MG63 (cell line): ENCODE measurements at regions not wholly inside any gene's neighbourhood (a gene's known extent, or its start where the extent isn't known, plus 50 kb on each side); places are given as distances from the start of the nearest gene placed in this dataset.

Experiments used
- DNase-seq: peaks from one replicate; pipeline ENCODE4 v3.0.0-alpha.2; 2020
- H3K27me3 ChIP-seq: fragments of 250-450 bp; sonication (Bioruptor Pico); 2 replicates; pipeline ENCODE4 v1.5.1; 2020; ENCODE audit warnings: mild to moderate bottlenecking, moderate library complexity
- H3K36me3 ChIP-seq: fragments of 250-450 bp; sonication (Bioruptor Pico); 2 replicates; pipeline ENCODE4 v1.5.1; 2020; ENCODE audit warnings: mild to moderate bottlenecking, moderate library complexity
- H3K4me3 ChIP-seq: fragments of 250-450 bp; sonication (Bioruptor Pico); 2 replicates; pipeline ENCODE4 v1.5.1; 2020; ENCODE audit warnings: mild to moderate bottlenecking, moderate library complexity
- H3K9me3 ChIP-seq: fragments of 250-450 bp; sonication (Bioruptor Pico); 2 replicates; pipeline ENCODE4 v1.5.1; 2020; ENCODE audit warnings: mild to moderate bottlenecking, moderate library complexity

- H3K4me3 ChIP-seq: no peak overlapping the region
- H3K27me3 ChIP-seq: no peaks in the 10 kb centered on the region
- DNase-seq: no peak
- no peaks in the 10 kb centered on the region for H3K36me3 ChIP-seq
- no peaks in the 10 kb centered on the region for H3K9me3 ChIP-seq
Measured at GRCh38 chr2:118791483-118791882, 56.0 kb downstream of the EN1 start.

GRCh38 chr2:118786746-118787145, 60.7 kb downstream of the EN1 start:
- Histone ChIP-seq H3K36me3 (no peaks in the 10 kb centered on the region), H3K4me3 (no peak overlapping the region), H3K9me3 (no peaks in the 10 kb centered on the region), H3K27me3 (no peaks in the 10 kb centered on the region)
- DNase-seq: no peak

GRCh38 chr2:118784860-118785259, 62.6 kb downstream of the EN1 start:
- Histone ChIP-seq H3K27me3 (no peaks in the 10 kb centered on the region), H3K36me3 (no peaks in the 10 kb centered on the region), H3K9me3 (no peaks in the 10 kb centered on the region), H3K4me3 (no peak overlapping the region)
- no peak for DNase-seq

GRCh38 chr2:118779362-118779761, 68.1 kb downstream of the EN1 start:
- H3K36me3 ChIP-seq: no peaks in the 10 kb centered on the region
- no peaks in the 10 kb centered on the region for H3K9me3 ChIP-seq
- DNase-seq: no peak
- H3K4me3 ChIP-seq: no peak overlapping the region
- H3K27me3 ChIP-seq: no peaks in the 10 kb centered on the region

- H3K36me3 ChIP-seq: no peaks in the 10 kb centered on the region
- peak overlapping the region; percentile 52 for H3K4me3 ChIP-seq
- peak; percentile 71 for DNase-seq
- no peaks in the 10 kb centered on the region for H3K27me3 ChIP-seq
- no peaks in the 10 kb centered on the region for H3K9me3 ChIP-seq
Measured at GRCh38 chr2:118774458-118775133, 72.9 kb downstream of the EN1 start.

GRCh38 chr2:118773826-118774225, 73.6 kb downstream of the EN1 start:
- Histone ChIP-seq H3K4me3 (no peak overlapping the region; the same call in 1 of the 2 replicates), H3K9me3 (no peaks in the 10 kb centered on the region), H3K36me3 (no peaks in the 10 kb centered on the region), H3K27me3 (no peaks in the 10 kb centered on the region)
- DNase-seq: no peak

GRCh38 chr2:118772487-118773200, 74.8 kb downstream of the EN1 start:
- H3K9me3 ChIP-seq: no peaks in the 10 kb centered on the region
- no peaks in the 10 kb centered on the region for H3K36me3 ChIP-seq
- H3K4me3 ChIP-seq: no peak overlapping the region
- no peak for DNase-seq
- no peaks in the 10 kb centered on the region for H3K27me3 ChIP-seq

GRCh38 chr2:118769707-118770400, 77.6 kb downstream of the EN1 start:
- H3K36me3 ChIP-seq: no peaks in the 10 kb centered on the region
- H3K9me3 ChIP-seq: no peaks in the 10 kb centered on the region
- H3K27me3 ChIP-seq: no peaks in the 10 kb centered on the region
- no peak overlapping the region for H3K4me3 ChIP-seq
- DNase-seq: no peak

GRCh38 chr2:118766871-118767270, 80.6 kb downstream of the EN1 start:
- H3K4me3 ChIP-seq: no peak overlapping the region
- no peak for DNase-seq
- H3K9me3 ChIP-seq: no peaks in the 10 kb centered on the region
- H3K36me3 ChIP-seq: no peaks in the 10 kb centered on the region
- no peaks in the 10 kb centered on the region for H3K27me3 ChIP-seq

GRCh38 chr2:118764855-118765254, 82.6 kb downstream of the EN1 start:
- Histone ChIP-seq H3K9me3 (no peaks in the 10 kb centered on the region), H3K4me3 (no peak overlapping the region), H3K36me3 (no peaks in the 10 kb centered on the region), H3K27me3 (no peaks in the 10 kb centered on the region)
- no peak for DNase-seq

GRCh38 chr2:118763797-118764196, 83.7 kb downstream of the EN1 start:
- DNase-seq: no peak
- H3K9me3 ChIP-seq: no peaks in the 10 kb centered on the region
- no peaks in the 10 kb centered on the region for H3K36me3 ChIP-seq
- no peak overlapping the region for H3K4me3 ChIP-seq
- H3K27me3 ChIP-seq: no peaks in the 10 kb centered on the region

GRCh38 chr2:118762290-118762689, 85.2 kb downstream of the EN1 start:
- H3K9me3 ChIP-seq: no peaks in the 10 kb centered on the region
- H3K4me3 ChIP-seq: no peak overlapping the region
- no peak for DNase-seq
- H3K27me3 ChIP-seq: no peaks in the 10 kb centered on the region
- no peaks in the 10 kb centered on the region for H3K36me3 ChIP-seq

- no peaks in the 10 kb centered on the region for H3K9me3 ChIP-seq
- no peaks in the 10 kb centered on the region for H3K27me3 ChIP-seq
- DNase-seq: no peak
- H3K4me3 ChIP-seq: no peak overlapping the region
- H3K36me3 ChIP-seq: no peaks in the 10 kb centered on the region
Measured at GRCh38 chr2:118761771-118762170, 85.7 kb downstream of the EN1 start.

GRCh38 chr2:118755901-118756300, 91.5 kb downstream of the EN1 start:
- no peaks in the 10 kb centered on the region for H3K36me3 ChIP-seq
- H3K9me3 ChIP-seq: no peaks in the 10 kb centered on the region
- no peaks in the 10 kb centered on the region for H3K27me3 ChIP-seq
- no peak overlapping the region for H3K4me3 ChIP-seq
- no peak for DNase-seq

GRCh38 chr2:118755384-118755783, 92.1 kb downstream of the EN1 start:
- H3K36me3 ChIP-seq: no peaks in the 10 kb centered on the region
- no peak for DNase-seq
- H3K9me3 ChIP-seq: no peaks in the 10 kb centered on the region
- no peak overlapping the region for H3K4me3 ChIP-seq
- H3K27me3 ChIP-seq: no peaks in the 10 kb centered on the region

- Histone ChIP-seq H3K27me3 (no peaks in the 10 kb centered on the region), H3K4me3 (no peak overlapping the region), H3K36me3 (no peaks in the 10 kb centered on the region), H3K9me3 (no peaks in the 10 kb centered on the region)
- DNase-seq: no peak
Measured at GRCh38 chr2:118752762-118753429, 94.6 kb downstream of the EN1 start.

GRCh38 chr2:118750959-118751565, 96.4 kb downstream of the EN1 start:
- Histone ChIP-seq H3K36me3 (no peaks in the 10 kb centered on the region), H3K9me3 (no peaks in the 10 kb centered on the region), H3K27me3 (no peaks in the 10 kb centered on the region), H3K4me3 (no peak overlapping the region)
- peak; percentile 65 for DNase-seq
